HG02759 (cell line): ENCODE measurements at regions not wholly inside any gene's neighbourhood (a gene's known extent, or its start where the extent isn't known, plus 50 kb on each side); places are given as distances from the start of the nearest gene placed in this dataset.

ENCODE experiments used
- ATAC-seq: cut with Tn5 transposase; IDR thresholded peaks from one replicate; pipeline ENCODE4 v1.9.1; 2021; ENCODE audit warnings: mild to moderate bottlenecking, moderate library complexity; ENCODE audit not compliant: unreplicated experiment

- ATAC-seq, result no peak
These were observed 142.3 kb downstream of the TLE3 start for GRCh38 chr15:69955240-69955894.

- ATAC-seq, result no peak
These were observed 141.3 kb downstream of the TLE3 start for GRCh38 chr15:69956417-69956816.

- ATAC-seq, result no peak
These were observed 140.5 kb downstream of the TLE3 start for GRCh38 chr15:69957175-69957574.

- ATAC-seq, result no peak
These were observed 139.1 kb downstream of the TLE3 start for GRCh38 chr15:69958496-69959084.

GRCh38 chr15:69962561-69962960 is 135.2 kb downstream of the TLE3 start:
- ATAC-seq, result no peak

- ATAC-seq, result no peak
These were observed 134.3 kb downstream of the TLE3 start for GRCh38 chr15:69963385-69963784.

GRCh38 chr15:69971771-69972170 is 125.9 kb downstream of the TLE3 start:
- no peak for ATAC-seq

GRCh38 chr15:69972436-69972835 is 125.3 kb downstream of the TLE3 start:
- ATAC-seq, result no peak

- ATAC-seq, result no peak
These were observed 124.5 kb downstream of the TLE3 start for GRCh38 chr15:69973102-69973714.

GRCh38 chr15:69973880-69974279 is 123.8 kb downstream of the TLE3 start:
- ATAC-seq, result no peak

- no peak for ATAC-seq
These were observed 123.4 kb downstream of the TLE3 start for GRCh38 chr15:69974321-69974720.

GRCh38 chr15:69976366-69976994 is 121.2 kb downstream of the TLE3 start:
- ATAC-seq, result no peak

GRCh38 chr15:69978603-69979002 is 119.1 kb downstream of the TLE3 start:
- ATAC-seq, result no peak

GRCh38 chr15:69979262-69979661 is 118.5 kb downstream of the TLE3 start:
- peak; percentile 50 for ATAC-seq

- peak; percentile 85 for ATAC-seq
These were observed 117.9 kb downstream of the TLE3 start for GRCh38 chr15:69979783-69980182.

GRCh38 chr15:69980341-69981059 is 117.2 kb downstream of the TLE3 start:
- ATAC-seq, result no peak

GRCh38 chr15:69982037-69982436 is 115.7 kb downstream of the TLE3 start:
- ATAC-seq, result no peak

GRCh38 chr15:69983696-69984265 is 113.9 kb downstream of the TLE3 start:
- ATAC-seq, result no peak

GRCh38 chr15:69987492-69988489 is 109.9 kb downstream of the TLE3 start:
- ATAC-seq, result no peak
